ENCODE measurements at regions not wholly inside any gene's neighbourhood (a gene's known extent, or its start where the extent isn't known, plus 50 kb on each side); places are given as distances from the start of the nearest gene placed in this dataset.

- dilution Hi-C loops (cut with MboI; ENCODE audit: extremely low pct_ligation_motif_present, low sequenced_read_pairs) (no loop called here), intact Hi-C loops (cut with micrococcal nuclease) (no loop called here)
- no peaks in the 10 kb centered on the region for H3K79me2 ChIP-seq (ENCODE audit: control insufficient read depth, insufficient read depth, low read length)
- DNase-seq (ENCODE audit: low read depth, low spot score) (no peak), FAIRE-seq (no peak)
- no peaks in the 10 kb centered on the region for H3K27me3 ChIP-seq (ENCODE audit: control insufficient read depth in 2 of 2, insufficient read depth in 2 of 2, low read length in 2 of 2)
- no peak overlapping the region for H3K27ac ChIP-seq (ENCODE audit: insufficient read depth, low read depth, low read length)
- BruUV-seq (replicated peaks), result no TSS peak
- no peak overlapping the region for H2AFZ ChIP-seq (ENCODE audit: low read depth, low read length)
- no peaks in the 10 kb centered on the region for H3K9me1 ChIP-seq (replicated peaks; ENCODE audit: control insufficient read depth, extremely low read depth, insufficient read depth, low read length)
- no peak overlapping the region for H3K9ac ChIP-seq (replicated peaks; ENCODE audit: extremely low read depth, insufficient read depth, low read length)
- H3K4me3 ChIP-seq (replicated peaks in 1 of 3; ENCODE audit: insufficient read depth in 1 of 3, low read depth in 1 of 3, low read length in 3 of 3), result no peak overlapping the region
- H3K4me1 ChIP-seq (ENCODE audit: control insufficient read depth, extremely low read depth, insufficient read depth, low read length), result no peaks in the 10 kb centered on the region
- TF ChIP-seq POLR2AphosphoS5 (IDR thresholded peaks at IDR 0.05; ENCODE audit: insufficient read depth, low read depth, low read length) (no peak), JUN (IDR thresholded peaks at IDR 0.05; ENCODE audit: borderline replicate concordance, insufficient read depth, insufficient read length, low read depth) (no peak), MAX (IDR thresholded peaks at IDR 0.05; ENCODE audit: insufficient read depth, insufficient read length) (no peak), GATA2 (IDR thresholded peaks at IDR 0.05; ENCODE audit: insufficient read depth, insufficient read length, low read depth, low read length) (no peak), CTCF (IDR thresholded peaks at IDR 0.05; ENCODE audit: extremely low read depth in 1 of 2, insufficient read depth in 1 of 2, low read depth in 1 of 2, low read length in 2 of 2) (no peak), FOS (IDR thresholded peaks at IDR 0.05; ENCODE audit: borderline replicate concordance, insufficient read depth, low read length) (no peak), POLR2A (IDR thresholded peaks at IDR 0.05; ENCODE audit: low read depth, low read length) (no peak), MYC (IDR thresholded peaks at IDR 0.05; ENCODE audit: low read depth, low read length) (no peak), EZH2 (IDR thresholded peaks at IDR 0.05; ENCODE audit: borderline replicate concordance, low read depth, low read length, severe bottlenecking) (no peak)
- H3K9me3 ChIP-seq (replicated peaks; ENCODE audit: control insufficient read depth, insufficient read depth, low read length), result peaks cover 4% of the 10 kb centered on the region
- H3K4me2 ChIP-seq (ENCODE audit: insufficient read depth, low read length), result no peak overlapping the region
- no peaks in the 10 kb centered on the region for H3K36me3 ChIP-seq (ENCODE audit: control insufficient read depth in 2 of 2, extremely low read depth in 1 of 2, insufficient read depth in 2 of 2, low read length in 2 of 2)
- H4K20me1 ChIP-seq (replicated peaks; ENCODE audit: control insufficient read depth, extremely low read depth, insufficient read depth, low read length), result no peaks in the 10 kb centered on the region
- ChIA-PET CTCF (no interaction called here), POLR2A (no interaction called here)
These were observed 341.8 kb upstream of the SMARCA2 start for GRCh38 chr9:1673300-1673699.

All from endothelial cell of umbilical vein (primary cell).